H9 (cell line): ENCODE measurements at regions not wholly inside any gene's neighbourhood (a gene's known extent, or its start where the extent isn't known, plus 50 kb on each side); places are given as distances from the start of the nearest gene placed in this dataset.

Experiments
- DNase-seq: peaks from one replicate; pipeline ENCODE4 v3.0.0-alpha.2; 2017
- H2AFZ ChIP-seq: one replicate; pipeline ENCODE4 v1.6.1; 2013; ENCODE audit warnings: mild to moderate bottlenecking, low read length, control low read depth, moderate library complexity
- H2AK5ac ChIP-seq: 2 replicates; pipeline ENCODE4 v1.6.1; 2013; ENCODE audit warnings: low read length, control low read depth, mixed read lengths; ENCODE audit not compliant: insufficient read length
- H2BK120ac ChIP-seq: one replicate; pipeline ENCODE4 v1.6.1; 2013; ENCODE audit warnings: low read depth, mild to moderate bottlenecking, low read length, control low read depth, inconsistent platforms; ENCODE audit not compliant: poor library complexity, severe bottlenecking
- H2BK12ac ChIP-seq: 2 replicates; pipeline ENCODE4 v1.6.1; 2013; ENCODE audit warnings: low read length, control low read depth, mixed read lengths, low read depth; ENCODE audit not compliant: insufficient read length
- H2BK15ac ChIP-seq: 2 replicates; pipeline ENCODE4 v1.6.1; 2013; ENCODE audit warnings: low read depth, low read length, control low read depth
- H2BK20ac ChIP-seq: one replicate; pipeline ENCODE4 v1.6.1; 2013; ENCODE audit warnings: low read depth, mild to moderate bottlenecking, low read length, control low read depth, inconsistent platforms; ENCODE audit not compliant: poor library complexity, severe bottlenecking
- H2BK5ac ChIP-seq: 2 replicates; pipeline ENCODE4 v1.6.1; 2013; ENCODE audit warnings: low read length, control low read depth, mixed read lengths; ENCODE audit not compliant: insufficient read length
- H3K14ac ChIP-seq: 2 replicates; pipeline ENCODE4 v1.6.1; 2013; ENCODE audit warnings: low read length, control low read depth; ENCODE audit not compliant: insufficient read depth
- H3K18ac ChIP-seq: 2 replicates; pipeline ENCODE4 v1.6.1; 2013; ENCODE audit warnings: low read depth, mild to moderate bottlenecking, mixed read lengths, low read length, control low read depth; ENCODE audit not compliant: insufficient read length
- H3K23ac ChIP-seq: 2 replicates; pipeline ENCODE4 v1.6.1; 2013; ENCODE audit warnings: low read length, control low read depth, mixed read lengths, low read depth; ENCODE audit not compliant: insufficient read length
- H3K23me2 ChIP-seq: 2 replicates; pipeline ENCODE4 v1.6.1; 2013; ENCODE audit warnings: low read depth, mild to moderate bottlenecking, mixed read lengths, low read length, control low read depth; ENCODE audit not compliant: insufficient read length, poor library complexity, severe bottlenecking
- H3K27ac ChIP-seq: 2 replicates; pipeline ENCODE4 v1.5.1; 2013; ENCODE audit warnings: low read length, control low read depth, mixed read lengths, low read depth; ENCODE audit not compliant: insufficient read length
- H3K27me3 ChIP-seq: 2 replicates; pipeline ENCODE4 v1.6.1; 2013; ENCODE audit warnings: low read length, control low read depth, inconsistent platforms; ENCODE audit not compliant: insufficient read depth
- H3K4ac ChIP-seq: 2 replicates; pipeline ENCODE4 v1.6.1; 2013; ENCODE audit warnings: low read depth, mild to moderate bottlenecking, control low read depth, inconsistent platforms, low read length, moderate library complexity
- H3K4me1 ChIP-seq: 2 replicates; pipeline ENCODE4 v1.6.1; 2013; ENCODE audit warnings: low read length, control low read depth, inconsistent platforms; ENCODE audit not compliant: insufficient read depth
- H3K4me2 ChIP-seq: 2 replicates; pipeline ENCODE4 v1.6.1; 2013; ENCODE audit warnings: low read length, control low read depth, mixed read lengths; ENCODE audit not compliant: insufficient read length, insufficient read depth
- H3K56ac ChIP-seq: 2 replicates; pipeline ENCODE4 v1.6.1; 2013; ENCODE audit warnings: low read depth, mild to moderate bottlenecking, mixed read lengths, low read length, control low read depth; ENCODE audit not compliant: insufficient read length
- H3K79me1 ChIP-seq: 2 replicates; pipeline ENCODE4 v1.6.1; 2013; ENCODE audit warnings: low read depth, mild to moderate bottlenecking, moderate library complexity, low read length, control low read depth, inconsistent platforms; ENCODE audit not compliant: insufficient read depth, poor library complexity, severe bottlenecking
- H3K79me2 ChIP-seq: 2 replicates; pipeline ENCODE4 v1.6.1; 2013; ENCODE audit warnings: low read length, control low read depth, inconsistent platforms; ENCODE audit not compliant: insufficient read depth
- H3K9ac ChIP-seq: 2 replicates; pipeline ENCODE4 v1.6.1; 2013; ENCODE audit warnings: low read length, control low read depth, mixed read lengths; ENCODE audit not compliant: insufficient read length; ENCODE audit errors: extremely low read depth
- H3K9me3 ChIP-seq: one replicate; pipeline ENCODE4 v1.6.1; 2013; ENCODE audit warnings: low read depth, low read length, inconsistent platforms; ENCODE audit not compliant: control insufficient read depth
- H3T11ph ChIP-seq: one replicate; pipeline ENCODE4 v1.6.1; 2013; ENCODE audit warnings: mild to moderate bottlenecking, low read length, control low read depth, inconsistent platforms
- H4K20me1 ChIP-seq: one replicate; pipeline ENCODE4 v1.6.1; 2013; ENCODE audit not compliant: control insufficient read depth, insufficient read length, insufficient read depth
- H4K5ac ChIP-seq: 2 replicates; pipeline ENCODE4 v1.6.1; 2013; ENCODE audit warnings: low read depth, mild to moderate bottlenecking, mixed read lengths, low read length, control low read depth; ENCODE audit not compliant: insufficient read length
- H4K8ac ChIP-seq: replicated peaks from 2 replicates; pipeline ENCODE4 v1.6.1; 2013; ENCODE audit warnings: low read length, control low read depth, mixed read lengths, low read depth; ENCODE audit not compliant: insufficient read length
- H4K91ac ChIP-seq: 2 replicates; pipeline ENCODE4 v1.6.1; 2013; ENCODE audit warnings: low read depth, mild to moderate bottlenecking, moderate library complexity, mixed read lengths, low read length, control low read depth; ENCODE audit not compliant: insufficient read length
- H3K27ac Mint-ChIP-seq, 3 experiments: 2 replicates in 2 of 3; 3 replicates in 1 of 3; pipeline ENCODE4 v1.8.0; 2020 to 2021; ENCODE audit warnings: mixed read lengths in 3 of 3, mild to moderate bottlenecking in 1 of 3, moderate library complexity in 1 of 3
- H3K27me3 Mint-ChIP-seq: 2 replicates; pipeline ENCODE4 v1.8.0; 2021; ENCODE audit warnings: low read depth, mild to moderate bottlenecking, moderate library complexity, mixed read lengths
- H3K36me3 Mint-ChIP-seq, 3 experiments: 2 replicates in 2 of 3; 3 replicates in 1 of 3; pipeline ENCODE4 v1.8.0; 2020 to 2021; ENCODE audit warnings: low read depth in 3 of 3, mixed read lengths in 3 of 3; ENCODE audit not compliant: insufficient read depth in 1 of 3
- H3K4me1 Mint-ChIP-seq, 2 experiments: 2 replicates each; pipeline ENCODE4 v1.8.0; 2020; ENCODE audit warnings: mixed read lengths in 2 of 2
- H3K4me3 Mint-ChIP-seq, 2 experiments: 2 replicates in 1 of 2; 3 replicates in 1 of 2; pipeline ENCODE4 v1.8.0; 2020 to 2021; ENCODE audit warnings: mild to moderate bottlenecking in 2 of 2, mixed read lengths in 2 of 2, moderate library complexity in 1 of 2
- H3K9me3 Mint-ChIP-seq, 2 experiments: 2 replicates in 1 of 2; 3 replicates in 1 of 2; pipeline ENCODE4 v1.8.0; 2020; ENCODE audit warnings: mild to moderate bottlenecking in 2 of 2, mixed read lengths in 2 of 2, moderate library complexity in 1 of 2
- CTCF ChIP-seq: fragments of 200-600 bp; sonication (generic); conservative IDR thresholded peaks from 3 replicates; pipeline ENCODE4 v1.8.0; 2021; ENCODE audit warnings: antibody characterized with exemption, mild to moderate bottlenecking
- WGBS: extraction: QIAGEN DNeasy Blood & Tissue Kit; methylation state at CpG from one replicate; pipeline ENCODE4 v1.1.7; 2013; ENCODE audit warnings: missing lambda C conversion rate, low lambda C conversion rate, mixed read lengths; ENCODE audit not compliant: insufficient read length; ENCODE audit errors: extremely low coverage; 5-methylcytosine and 5-hydroxymethylcytosine counted together

- no peak overlapping the region for H2AK5ac ChIP-seq
- H3K4ac ChIP-seq: no peak overlapping the region
- no peaks in the 10 kb centered on the region for H3K79me1 ChIP-seq
- H3K23me2 ChIP-seq: no peaks in the 10 kb centered on the region
- H4K91ac ChIP-seq: no peak overlapping the region
- Mint-ChIP-seq H3K4me1 (no peaks in the 10 kb centered on the region), H3K27me3 (no peaks in the 10 kb centered on the region), H3K9me3 (peaks cover 3% of the 10 kb centered on the region in 2 experiments; a peak in 2 of 5 replicates), H3K36me3 (peaks cover 0 to 8% (median 0%) of the 10 kb centered on the region in 3 experiments; a peak in 2 of 7 replicates), H3K4me3 (no peak overlapping the region), H3K27ac (no peak overlapping the region)
- no peak overlapping the region for H2BK15ac ChIP-seq
- no peak overlapping the region for H2BK120ac ChIP-seq
- H3K56ac ChIP-seq: no peak overlapping the region
- H4K5ac ChIP-seq: no peak overlapping the region
- WGBS: no CpG with 5 or more reads among the region's 2 CpGs
- no peaks in the 10 kb centered on the region for H3K9me3 ChIP-seq
- no peaks in the 10 kb centered on the region for H3K79me2 ChIP-seq
- H3K27ac ChIP-seq: no peak overlapping the region
- H3K27me3 ChIP-seq: no peaks in the 10 kb centered on the region
- no peak overlapping the region for H3T11ph ChIP-seq
- H3K4me1 ChIP-seq: no peaks in the 10 kb centered on the region
- TF ChIP-seq CTCF: no peak
- H4K8ac ChIP-seq: no peak overlapping the region
- no peak overlapping the region for H2BK12ac ChIP-seq
- no peak overlapping the region for H3K9ac ChIP-seq
- H3K4me2 ChIP-seq: no peak overlapping the region
- no peaks in the 10 kb centered on the region for H4K20me1 ChIP-seq
- no peak overlapping the region for H2BK5ac ChIP-seq
- no peak overlapping the region for H2BK20ac ChIP-seq
- H2AFZ ChIP-seq: no peak overlapping the region
- DNase-seq: no peak
- no peak overlapping the region for H3K14ac ChIP-seq
- H3K23ac ChIP-seq: no peak overlapping the region
- no peak overlapping the region for H3K18ac ChIP-seq
Measured at GRCh38 chr11:23893126-23893525, 603.7 kb upstream of the LUZP2 start.
